CD14-positive monocyte (primary cell): ENCODE measurements at regions not wholly inside any gene's neighbourhood (a gene's known extent, or its start where the extent isn't known, plus 50 kb on each side); places are given as distances from the start of the nearest gene placed in this dataset.

ENCODE experiments used
- DNase-seq, 3 donors: peaks; one replicate each; pipeline ENCODE4 v3.0.0-alpha.2; 2011 to 2022
- H2AFZ ChIP-seq: 2 replicates; pipeline ENCODE4 v1.6.0; 2012; ENCODE audit warnings: mild to moderate bottlenecking, low read depth, low read length, inconsistent platforms; ENCODE audit not compliant: insufficient read depth, poor library complexity, severe bottlenecking
- H3K27ac ChIP-seq, 2 donors: 1 replicate in 1 of 2; 2 replicates in 1 of 2; pipeline ENCODE4 v1.5.1; 2012 to 2013; ENCODE audit warnings: low read length in 2 of 2, control low read depth in 1 of 2, inconsistent platforms in 1 of 2, low read depth in 1 of 2, mild to moderate bottlenecking in 1 of 2
- H3K27me3 ChIP-seq, 2 donors: one replicate each; pipeline versions ENCODE4 v1.6.0 to v1.6.1; 2011 to 2013; ENCODE audit warnings: low read length in 2 of 2; ENCODE audit not compliant: control insufficient read depth in 2 of 2, insufficient read depth in 2 of 2
- H3K36me3 ChIP-seq, 2 donors: replicated peaks in 1 of 2; 1 replicate in 1 of 2; 2 replicates in 1 of 2; pipeline versions ENCODE4 v1.5.1 to v1.6.1; 2012 to 2013; ENCODE audit warnings: low read length in 2 of 2, control low read depth in 1 of 2, inconsistent platforms in 1 of 2, mild to moderate bottlenecking in 1 of 2; ENCODE audit not compliant: insufficient read depth in 2 of 2, control insufficient read depth in 1 of 2
- H3K4me1 ChIP-seq, 2 donors: 1 replicate in 1 of 2; 2 replicates in 1 of 2; pipeline versions ENCODE4 v1.5.1 to v1.6.1; 2012 to 2013; ENCODE audit warnings: low read length in 2 of 2, control low read depth in 1 of 2, inconsistent platforms in 1 of 2, mild to moderate bottlenecking in 1 of 2, moderate library complexity in 1 of 2; ENCODE audit not compliant: insufficient read depth in 2 of 2, control insufficient read depth in 1 of 2
- H3K4me2 ChIP-seq: replicated peaks from 2 replicates; pipeline ENCODE3; 2012; ENCODE audit warnings: low read length, moderate library complexity, mild to moderate bottlenecking; ENCODE audit not compliant: poor library complexity, severe bottlenecking; ENCODE audit errors: extremely low read depth
- H3K4me3 ChIP-seq, 3 experiments: fragments of 200-600 bp in 1 of 3; sonication (generic) in 1 of 3; replicated peaks in 1 of 3; 1 replicate in 2 of 3; 2 replicates in 1 of 3; pipeline ENCODE4 v1.5.1; 2011 to 2013; ENCODE audit warnings: low read length in 3 of 3, mild to moderate bottlenecking in 3 of 3, control low read depth in 2 of 3, low read depth in 2 of 3, inconsistent platforms in 1 of 3, moderate library complexity in 1 of 3
- H3K79me2 ChIP-seq: 2 replicates; pipeline ENCODE4 v1.6.0; 2012; ENCODE audit warnings: mild to moderate bottlenecking, control low read depth, inconsistent platforms, low read length, moderate library complexity; ENCODE audit not compliant: insufficient read depth
- H3K9ac ChIP-seq: 2 replicates; pipeline ENCODE4 v1.6.0; 2017; ENCODE audit warnings: low read length, mild to moderate bottlenecking; ENCODE audit not compliant: insufficient read depth, poor library complexity, severe bottlenecking
- H3K9me3 ChIP-seq, 2 donors: replicated peaks in 1 of 2; 1 replicate in 1 of 2; 2 replicates in 1 of 2; pipeline versions ENCODE4 v1.5.1 to v1.6.1; 2012 to 2013; ENCODE audit warnings: low read length in 2 of 2, control low read depth in 1 of 2; ENCODE audit not compliant: control insufficient read depth in 1 of 2, insufficient read depth in 1 of 2
- H4K20me1 ChIP-seq: 2 replicates; pipeline ENCODE4 v1.6.0; 2012; ENCODE audit warnings: mild to moderate bottlenecking, low read length, control low read depth, moderate library complexity; ENCODE audit not compliant: insufficient read depth
- H3K27ac Mint-ChIP-seq, 7 donors: one replicate each; pipeline ENCODE4 v1.8.0; 2020; ENCODE audit warnings: mild to moderate bottlenecking in 7 of 7, mixed read lengths in 7 of 7, moderate library complexity in 6 of 7, inconsistent platforms in 2 of 7
- H3K27me3 Mint-ChIP-seq, 3 donors: one replicate each; pipeline ENCODE4 v1.8.0; 2021 to 2022; ENCODE audit warnings: low read depth in 3 of 3, mild to moderate bottlenecking in 3 of 3, mixed read lengths in 3 of 3, moderate library complexity in 3 of 3, inconsistent platforms in 1 of 3
- H3K36me3 Mint-ChIP-seq, 2 donors: one replicate each; pipeline ENCODE4 v1.8.0; 2020; ENCODE audit warnings: mixed read lengths in 2 of 2, inconsistent platforms in 1 of 2, mild to moderate bottlenecking in 1 of 2
- H3K4me1 Mint-ChIP-seq: one replicate; pipeline ENCODE4 v1.8.0; 2020; ENCODE audit warnings: mild to moderate bottlenecking, mixed read lengths
- H3K4me3 Mint-ChIP-seq, 2 donors: one replicate each; pipeline ENCODE4 v1.8.0; 2020; ENCODE audit warnings: mild to moderate bottlenecking in 2 of 2, mixed read lengths in 2 of 2, moderate library complexity in 1 of 2
- H3K9me3 Mint-ChIP-seq, 7 donors: one replicate each; pipeline ENCODE4 v1.8.0; 2020 to 2022; ENCODE audit warnings: mixed read lengths in 7 of 7, mild to moderate bottlenecking in 6 of 7, moderate library complexity in 6 of 7, inconsistent platforms in 2 of 7
- CTCF ChIP-seq: fragments of 200-600 bp; IDR thresholded peaks from one replicate; pipeline ENCODE4 v1.8.0; 2022; ENCODE audit warnings: antibody characterized with exemption, mild to moderate bottlenecking
- WGBS: methylation state at CpG from one replicate; pipeline ENCODE4 v1.1.5; 2013; ENCODE audit warnings: missing lambda C conversion rate; ENCODE audit not compliant: insufficient coverage; 5-methylcytosine and 5-hydroxymethylcytosine counted together
- intact Hi-C, 2 donors: fragments of 100-400 bp; cut with micrococcal nuclease; formaldehyde crosslinking; loops; one replicate each; pipeline versions ENCODE4 v1.15.0 to v1.15.1; 2023

- TF ChIP-seq CTCF, result no peak
- no peak overlapping the region for H3K4me3 ChIP-seq
- H3K9me3 Mint-ChIP-seq, result peaks cover 0 to 4% (median 0%) of the 10 kb centered on the region in 7 donors
- WGBS, result no CpG with 5 or more reads among the region's 3 CpGs
- no peaks in the 10 kb centered on the region for H3K36me3 Mint-ChIP-seq
- no peaks in the 10 kb centered on the region for H3K36me3 ChIP-seq
- no peaks in the 10 kb centered on the region for H4K20me1 ChIP-seq
- H3K9me3 ChIP-seq, result no peaks in the 10 kb centered on the region
- no peak overlapping the region for H3K4me2 ChIP-seq
- H3K27ac ChIP-seq, result no peak overlapping the region
- no peak for DNase-seq
- H3K4me1 ChIP-seq, result no peaks in the 10 kb centered on the region
- H3K4me3 Mint-ChIP-seq, result no peak overlapping the region
- peaks cover 0 to 2% (median 0%) of the 10 kb centered on the region in 3 donors for H3K27me3 Mint-ChIP-seq
- no peaks in the 10 kb centered on the region for H3K4me1 Mint-ChIP-seq
- no peak overlapping the region for H3K27ac Mint-ChIP-seq
- no peak overlapping the region for H3K9ac ChIP-seq
- intact Hi-C loops, result no loop called here
- no peak overlapping the region for H2AFZ ChIP-seq
- H3K79me2 ChIP-seq, result no peaks in the 10 kb centered on the region
- no peaks in the 10 kb centered on the region for H3K27me3 ChIP-seq
Measured at GRCh38 chr3:159074756-159075701, 273.2 kb downstream of the MFSD1 start.

- Histone ChIP-seq H3K9ac (no peak overlapping the region), H3K9me3 (no peaks in the 10 kb centered on the region), H3K4me2 (no peak overlapping the region), H3K27ac (no peak overlapping the region), H3K4me3 (no peak overlapping the region), H4K20me1 (no peaks in the 10 kb centered on the region), H2AFZ (no peak overlapping the region), H3K27me3 (no peaks in the 10 kb centered on the region), H3K79me2 (no peaks in the 10 kb centered on the region), H3K4me1 (no peaks in the 10 kb centered on the region), H3K36me3 (no peaks in the 10 kb centered on the region)
- Mint-ChIP-seq H3K4me1 (no peaks in the 10 kb centered on the region), H3K9me3 (peaks cover 0 to 4% (median 0%) of the 10 kb centered on the region in 7 donors), H3K36me3 (no peaks in the 10 kb centered on the region), H3K27me3 (peaks cover 0 to 2% (median 0%) of the 10 kb centered on the region in 3 donors), H3K4me3 (no peak overlapping the region), H3K27ac (no peak overlapping the region)
- no peak for DNase-seq
- intact Hi-C loops, result no loop called here
- no peak for TF ChIP-seq CTCF
- WGBS, result 100% methylated on average over 2 of the region's 2 CpGs
Measured at GRCh38 chr3:159077860-159078259, 276.0 kb downstream of the MFSD1 start.
